Activated B cell treated with CpG ODN at 0.5 μM for 24 hours (primary cell): ENCODE measurements at regions not wholly inside any gene's neighbourhood (a gene's known extent, or its start where the extent isn't known, plus 50 kb on each side); places are given as distances from the start of the nearest gene placed in this dataset.

ENCODE experiments used
- ATAC-seq: fragments of 200-7000 bp; cut with Tn5 transposase; one replicate; pipeline ENCODE4 v1.10.0; 2021; ENCODE audit warnings: low read depth, mild to moderate bottlenecking, moderate library complexity
- CTCF ChIA-PET: fragments of 350-600 bp; sonication (Branson Sonifier 250); formaldehyde crosslinking; loops from one replicate; lab custom pipeline; 2021; ENCODE audit warnings: antibody characterized with exemption; lab: Charles Lee
- POLR2A ChIA-PET: fragments of 350-600 bp; sonication (Branson Sonifier 250); formaldehyde crosslinking; loops from one replicate; lab custom pipeline; 2021; ENCODE audit warnings: antibody characterized with exemption; lab: Charles Lee
- DNase-seq: peaks from one replicate; pipeline ENCODE4 v3.0.0; 2022
- H3K27ac Mint-ChIP-seq: one replicate; pipeline ENCODE4 v1.8.0; 2020; ENCODE audit warnings: mixed read lengths
- H3K27me3 Mint-ChIP-seq: one replicate; pipeline ENCODE4 v1.8.0; 2021; ENCODE audit warnings: mixed read lengths
- H3K36me3 Mint-ChIP-seq: one replicate; pipeline ENCODE4 v1.8.0; 2021; ENCODE audit warnings: low read depth, mixed read lengths
- H3K4me1 Mint-ChIP-seq: one replicate; pipeline ENCODE4 v1.8.0; 2021; ENCODE audit warnings: mixed read lengths
- H3K4me3 Mint-ChIP-seq: one replicate; pipeline ENCODE4 v1.8.0; 2020; ENCODE audit warnings: mild to moderate bottlenecking, mixed read lengths
- H3K9me3 Mint-ChIP-seq: one replicate; pipeline ENCODE4 v1.8.0; 2020; ENCODE audit warnings: mixed read lengths
- CTCF ChIP-seq: fragments of 200-600 bp; IDR thresholded peaks from one replicate; pipeline ENCODE4 v1.8.0; 2022; ENCODE audit warnings: antibody characterized with exemption, mild to moderate bottlenecking
- intact Hi-C: fragments of 100-400 bp; cut with micrococcal nuclease; formaldehyde crosslinking; loops from one replicate; pipeline ENCODE4 v1.15.1; 2024

- DNase-seq = no peak
- POLR2A ChIA-PET = no interaction called here
- no peaks in the 10 kb centered on the region for H3K27me3 Mint-ChIP-seq
- no peak for ATAC-seq
- no peak overlapping the region for H3K4me3 Mint-ChIP-seq
- no peak overlapping the region for H3K27ac Mint-ChIP-seq
- no peak for TF ChIP-seq CTCF
- peaks cover 2% of the 10 kb centered on the region for H3K9me3 Mint-ChIP-seq
- CTCF ChIA-PET = no interaction called here
- H3K36me3 Mint-ChIP-seq = no peaks in the 10 kb centered on the region
- intact Hi-C loops = no loop called here
- no peaks in the 10 kb centered on the region for H3K4me1 Mint-ChIP-seq
Measured at GRCh38 chr11:127191261-127191660, 190.7 kb upstream of the KIRREL3 start.

GRCh38 chr11:127182586-127183203 lies 182.1 kb upstream of the KIRREL3 start:
- no peak for DNase-seq
- no peak for TF ChIP-seq CTCF
- ChIA-PET POLR2A (no interaction called here), CTCF (no interaction called here)
- no peak overlapping the region for H3K27ac Mint-ChIP-seq
- H3K9me3 Mint-ChIP-seq = no peaks in the 10 kb centered on the region
- no peaks in the 10 kb centered on the region for H3K4me1 Mint-ChIP-seq
- H3K27me3 Mint-ChIP-seq = no peaks in the 10 kb centered on the region
- no peak overlapping the region for H3K4me3 Mint-ChIP-seq
- H3K36me3 Mint-ChIP-seq = no peaks in the 10 kb centered on the region
- ATAC-seq = no peak
- intact Hi-C loops = no loop called here

GRCh38 chr11:127157225-127157624 lies 156.7 kb upstream of the KIRREL3 start:
- POLR2A ChIA-PET = no interaction called here
- no peak overlapping the region for H3K27ac Mint-ChIP-seq
- ATAC-seq (no peak), DNase-seq (no peak)
- no peaks in the 10 kb centered on the region for H3K4me1 Mint-ChIP-seq
- intact Hi-C loops = no loop called here
- peaks cover 2% of the 10 kb centered on the region for H3K27me3 Mint-ChIP-seq
- H3K4me3 Mint-ChIP-seq = no peak overlapping the region
- CTCF ChIA-PET = no interaction called here
- TF ChIP-seq CTCF = no peak
- no peaks in the 10 kb centered on the region for H3K9me3 Mint-ChIP-seq
- no peaks in the 10 kb centered on the region for H3K36me3 Mint-ChIP-seq

- intact Hi-C loops = no loop called here
- DNase-seq = no peak
- Mint-ChIP-seq H3K27ac (no peak overlapping the region), H3K4me3 (no peak overlapping the region), H3K4me1 (no peaks in the 10 kb centered on the region), H3K9me3 (no peaks in the 10 kb centered on the region), H3K27me3 (no peaks in the 10 kb centered on the region), H3K36me3 (no peaks in the 10 kb centered on the region)
- TF ChIP-seq CTCF = no peak
- CTCF ChIA-PET = no interaction called here
- POLR2A ChIA-PET = no interaction called here
- no peak for ATAC-seq
Measured at GRCh38 chr11:127149410-127149809, 148.8 kb upstream of the KIRREL3 start.

GRCh38 chr11:127143251-127143650 lies 142.7 kb upstream of the KIRREL3 start:
- Mint-ChIP-seq H3K27ac (no peak overlapping the region), H3K9me3 (no peaks in the 10 kb centered on the region), H3K36me3 (no peaks in the 10 kb centered on the region), H3K4me1 (no peaks in the 10 kb centered on the region), H3K4me3 (no peak overlapping the region), H3K27me3 (no peaks in the 10 kb centered on the region)
- CTCF ChIA-PET = no interaction called here
- POLR2A ChIA-PET = no interaction called here
- no peak for TF ChIP-seq CTCF
- no peak for DNase-seq
- intact Hi-C loops = no loop called here
- ATAC-seq = no peak
